GM19043 (cell line): ENCODE measurements at regions not wholly inside any gene's neighbourhood (a gene's known extent, or its start where the extent isn't known, plus 50 kb on each side); places are given as distances from the start of the nearest gene placed in this dataset.
A peak's percentile ranks its signal among the peaks of the same experiment; 100 is the strongest.
"Not testable (repeated sequence)": the region's sequence is repeated elsewhere in the genome, so short reads cannot be mapped to it uniquely, and the experiment has no call there.

Source experiments
- ATAC-seq: cut with Tn5 transposase; IDR thresholded peaks from one replicate; pipeline ENCODE4 v1.9.1; 2021; ENCODE audit warnings: low read depth; ENCODE audit not compliant: unreplicated experiment

DNA sequence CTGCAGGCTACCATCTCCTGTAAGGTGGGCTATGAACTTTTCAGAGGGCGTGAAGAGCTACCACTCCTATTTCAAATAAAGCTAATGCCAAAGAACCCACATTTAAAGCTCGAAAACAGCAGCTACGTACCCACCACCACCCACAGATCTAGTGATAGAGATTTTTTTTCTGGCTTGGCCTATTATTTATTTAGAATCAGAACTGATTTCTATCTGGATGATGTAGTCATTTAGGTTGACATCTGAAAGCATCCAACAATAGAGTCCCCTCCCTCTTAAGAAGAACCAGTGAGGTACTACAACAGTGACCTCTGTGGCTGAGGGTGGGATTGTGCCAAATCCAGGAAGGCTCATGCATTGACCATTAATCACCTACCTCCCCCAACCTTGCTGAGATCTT is 113.8 kb upstream of the ADO start:
- ATAC-seq: no peak

DNA sequence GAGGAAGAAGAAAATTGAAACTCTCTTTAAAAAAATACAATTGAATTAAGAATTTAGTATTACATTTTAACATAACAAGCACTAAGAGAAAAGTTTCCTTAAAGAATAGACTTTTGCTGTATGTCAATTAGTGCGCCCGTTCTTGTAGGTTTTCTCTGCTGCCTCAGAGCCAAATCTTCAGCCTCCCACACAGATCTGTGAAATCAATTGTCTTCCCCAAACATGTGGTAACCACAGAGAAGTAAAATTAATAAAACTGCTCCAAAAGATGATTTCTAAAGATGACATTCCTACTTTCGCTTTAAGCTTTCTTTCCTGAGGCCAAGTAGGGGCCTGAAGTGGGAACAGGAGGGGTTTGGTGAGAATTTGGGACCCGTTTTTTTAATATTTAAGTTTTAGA is 113.2 kb upstream of the ADO start:
- ATAC-seq: no peak

DNA sequence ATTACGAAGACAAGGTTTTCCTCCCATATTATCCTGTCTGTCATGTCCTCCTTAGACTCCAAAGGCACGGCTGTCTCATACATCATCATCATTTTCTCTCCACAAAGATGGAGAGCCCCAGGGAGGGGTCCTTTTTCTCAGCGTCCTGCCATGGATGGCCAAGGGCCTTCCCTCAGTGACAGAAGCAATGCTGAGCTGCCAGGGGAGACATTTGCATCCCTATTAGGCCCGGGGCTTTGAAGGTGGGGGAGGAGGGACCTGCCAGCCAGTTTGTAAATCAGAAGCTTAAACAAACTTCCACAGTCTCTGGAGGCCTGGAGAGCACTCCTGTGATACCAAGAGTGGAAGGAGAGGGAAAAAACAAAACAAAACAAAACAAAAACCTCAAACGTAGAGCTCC is 112.4 kb upstream of the ADO start:
- no peak for ATAC-seq

DNA sequence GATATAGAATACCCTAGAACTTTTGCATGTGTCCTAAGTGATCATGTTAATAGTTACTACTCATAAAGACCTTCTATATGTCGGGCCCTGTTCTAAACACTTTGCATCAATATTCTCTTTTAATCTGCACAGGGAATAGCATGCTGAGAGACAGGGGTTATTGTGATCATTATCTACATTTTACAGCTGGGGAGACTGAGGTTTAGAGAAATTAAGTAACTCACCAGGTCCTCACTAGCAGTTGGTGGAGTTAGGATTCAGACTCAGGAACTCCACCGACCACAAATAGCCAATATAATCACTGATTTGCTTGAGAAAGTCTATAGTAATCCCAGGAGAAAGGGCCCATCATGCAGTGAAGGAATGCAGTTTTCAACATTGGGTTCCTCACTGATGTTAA is 111.2 kb upstream of the ADO start:
- no peak for ATAC-seq

DNA sequence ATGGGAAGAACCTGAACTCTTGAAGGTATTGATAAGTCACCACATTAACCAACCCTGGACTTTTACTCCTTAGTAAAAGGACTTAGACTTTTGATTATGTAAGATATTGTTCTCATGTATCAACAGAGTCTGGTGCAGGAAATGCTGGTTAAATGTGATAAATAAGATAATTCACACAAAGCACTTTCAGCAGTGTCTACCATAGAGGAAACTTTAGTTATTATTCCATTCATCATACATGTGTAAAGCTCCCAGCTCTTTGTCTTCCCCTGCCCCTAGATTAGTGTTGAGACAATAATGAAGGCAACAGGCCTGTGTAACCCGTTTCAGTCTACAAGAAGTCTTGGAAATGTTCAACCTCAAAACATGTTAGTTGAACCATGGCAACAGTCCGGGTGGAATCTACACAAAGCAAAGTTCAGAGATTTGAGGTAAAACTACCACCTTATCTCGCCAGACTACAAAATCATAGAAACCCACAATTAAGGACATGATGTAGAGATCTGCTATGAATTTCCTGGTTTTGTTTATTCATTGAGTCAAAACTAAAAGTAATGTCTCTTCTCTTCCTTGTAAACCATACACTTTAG is 109.9 kb upstream of the ADO start:
- no peak for ATAC-seq

DNA sequence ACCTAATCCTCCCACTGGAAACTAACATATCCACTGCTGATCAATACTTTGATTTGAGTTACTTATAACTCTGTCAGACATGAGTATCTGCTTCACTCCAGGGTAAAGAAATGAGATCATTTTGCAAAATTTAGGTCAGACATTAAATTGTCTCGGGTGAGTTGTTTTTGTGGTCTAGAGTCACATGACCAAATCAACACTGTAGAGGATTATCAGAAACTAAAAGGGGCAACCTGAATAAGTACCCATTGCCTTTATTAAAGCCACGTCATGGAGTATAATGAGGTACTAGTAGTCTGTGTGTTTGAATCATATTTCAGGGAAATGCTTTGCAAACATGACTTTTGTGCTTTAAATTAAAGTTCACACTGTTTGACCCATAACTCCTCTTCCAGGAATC is 107.7 kb upstream of the ADO start:
- ATAC-seq: no peak

DNA sequence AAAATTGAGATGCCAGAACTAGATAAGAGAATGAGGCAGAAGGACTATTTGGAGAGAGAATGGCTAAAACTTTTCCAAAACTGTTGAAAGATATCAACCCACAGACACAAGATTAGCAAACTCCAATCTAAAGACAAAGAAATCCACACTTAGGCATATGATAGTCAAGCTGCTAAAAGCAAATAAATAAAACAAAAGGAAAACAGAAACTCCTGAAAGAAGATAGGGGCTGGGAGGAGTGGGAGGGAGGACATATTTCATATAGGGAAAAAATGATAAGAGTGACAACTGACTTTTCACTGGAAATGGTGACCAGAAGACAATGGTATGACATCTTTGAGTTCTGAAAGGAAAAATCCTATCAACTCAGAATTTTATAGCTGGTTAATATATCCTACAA is 105.4 kb upstream of the ADO start:
- no peak for ATAC-seq

DNA sequence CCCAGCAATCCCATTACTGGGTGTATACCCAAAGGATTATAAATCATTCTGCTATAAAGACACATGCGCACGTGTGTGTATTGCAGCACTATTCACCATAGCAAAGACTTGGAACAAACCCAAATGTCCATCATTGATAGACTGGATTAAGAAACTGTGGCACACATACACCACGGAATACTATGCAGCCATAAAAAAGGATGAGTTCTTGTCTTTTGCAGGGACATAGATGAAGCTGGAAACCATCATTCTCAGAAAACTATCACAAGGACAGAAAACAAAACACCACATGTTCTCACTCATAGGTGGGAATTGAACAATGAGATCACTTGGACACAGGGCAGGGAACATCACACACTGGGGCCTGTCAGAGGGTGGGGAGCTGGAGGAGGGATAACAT is 100.4 kb upstream of the ADO start:
- not testable (repeated sequence) for ATAC-seq

DNA sequence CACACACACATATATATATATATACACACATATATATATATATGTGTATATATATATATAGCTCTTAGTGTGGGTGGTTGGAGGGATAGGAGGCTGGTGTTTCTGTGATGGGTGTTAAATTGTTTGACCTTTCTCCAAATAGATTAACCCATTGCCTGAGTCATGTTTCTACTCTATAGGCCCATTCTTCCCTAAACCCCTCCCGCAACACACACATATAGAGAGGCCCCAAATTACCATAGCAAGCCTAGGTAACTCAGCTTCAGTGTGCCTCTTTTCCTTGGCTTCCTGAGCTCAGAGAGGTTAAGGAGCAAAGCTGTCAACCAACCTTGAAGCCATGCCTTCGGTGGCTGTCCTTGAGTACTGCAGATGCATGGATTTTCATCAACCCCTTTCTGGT is 98.7 kb upstream of the ADO start:
- no peak for ATAC-seq

DNA sequence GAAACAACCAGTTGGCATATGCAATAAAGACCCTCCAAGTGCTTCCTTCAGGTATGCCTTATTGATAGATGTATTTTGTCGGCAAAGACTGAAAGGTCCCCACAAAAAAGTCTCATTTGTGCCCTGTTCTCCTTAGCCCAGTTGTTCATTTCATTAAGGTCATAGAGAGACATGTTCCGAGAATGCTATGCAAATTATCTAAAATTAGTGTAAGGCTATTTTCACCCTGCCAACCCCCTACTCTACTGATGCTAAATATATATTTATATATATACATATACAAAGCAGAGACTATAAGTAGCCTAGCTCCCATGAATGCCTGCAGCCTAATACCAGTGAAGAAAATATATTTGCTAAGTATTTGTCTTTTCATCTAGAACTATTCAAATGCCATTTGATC is 96.7 kb upstream of the ADO start:
- peak; percentile 65 for ATAC-seq

DNA sequence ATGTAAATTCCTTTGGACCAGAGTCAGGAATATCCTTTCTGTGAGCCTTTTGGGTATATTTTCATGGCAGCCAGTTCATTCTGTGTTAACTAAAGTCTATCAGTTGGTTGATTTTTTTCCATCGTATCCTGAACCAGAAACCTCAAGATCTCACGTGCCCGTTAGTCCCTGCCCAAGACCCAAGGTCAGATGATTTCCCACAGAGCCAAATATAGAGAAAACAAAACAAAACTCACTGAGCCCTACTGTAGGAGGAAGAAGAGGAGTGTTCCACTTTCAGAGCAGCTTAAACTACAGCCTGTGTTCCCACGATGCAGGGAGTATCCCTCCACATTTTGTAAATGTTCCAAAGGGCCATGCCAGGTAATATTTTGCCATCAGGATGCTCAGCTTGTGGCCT is 96.0 kb upstream of the ADO start:
- ATAC-seq: no peak

DNA sequence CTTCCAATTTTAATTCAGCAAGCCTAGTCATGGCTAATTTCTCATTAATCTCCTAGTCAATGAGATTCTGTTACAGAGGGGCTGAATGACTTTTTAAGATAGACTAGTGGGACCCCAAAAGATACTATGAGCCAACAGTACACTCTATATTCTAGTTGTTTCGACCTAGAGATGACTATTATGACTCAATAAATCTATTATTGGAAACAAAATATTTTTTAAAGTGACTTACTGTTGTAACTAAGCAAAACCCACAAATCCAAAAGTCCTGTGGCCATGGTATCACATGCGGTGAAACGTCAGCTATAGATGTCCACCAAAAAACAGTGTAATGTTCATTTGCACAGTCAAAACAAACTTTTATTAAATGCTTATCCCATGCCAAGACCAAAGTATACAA is 95.3 kb upstream of the ADO start:
- ATAC-seq: no peak

DNA sequence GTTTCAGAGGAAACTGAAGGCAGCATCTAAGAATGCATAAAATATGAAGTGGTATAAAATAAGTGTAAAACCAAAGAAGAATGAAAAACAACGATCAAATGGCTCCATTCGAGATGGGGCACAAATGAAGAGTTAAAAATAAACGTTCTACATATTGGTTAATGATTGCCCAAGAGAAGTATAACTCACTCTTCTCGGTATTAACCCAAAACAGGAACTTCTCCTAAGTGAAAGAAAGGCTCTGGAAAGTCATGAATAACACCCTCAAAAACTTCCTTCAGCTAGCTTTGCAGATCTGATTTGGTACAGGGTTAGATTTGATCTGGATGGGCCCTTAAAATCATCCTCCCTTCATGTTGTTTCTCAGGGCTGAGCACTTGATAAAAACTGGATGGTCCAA is 94.3 kb upstream of the ADO start:
- peak; percentile 47 for ATAC-seq

DNA sequence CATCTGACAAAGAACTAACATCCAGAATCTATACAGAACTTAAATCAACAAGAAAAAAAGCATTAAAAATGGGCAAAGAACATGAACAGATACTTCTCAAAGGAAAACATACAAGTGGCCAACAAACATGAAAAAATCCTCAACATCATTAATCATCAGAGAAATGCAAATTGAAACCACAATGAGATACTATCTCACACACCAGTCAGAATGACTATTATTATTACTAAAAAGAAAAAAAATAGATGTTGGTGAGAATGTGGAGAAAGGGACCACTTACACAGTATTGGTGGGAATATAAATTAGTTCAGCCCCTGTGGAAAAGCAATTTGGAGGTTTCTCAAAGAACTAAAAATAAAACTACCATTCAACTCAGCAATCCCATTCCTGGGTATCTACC is 89.1 kb upstream of the ADO start:
- no peak for ATAC-seq

DNA sequence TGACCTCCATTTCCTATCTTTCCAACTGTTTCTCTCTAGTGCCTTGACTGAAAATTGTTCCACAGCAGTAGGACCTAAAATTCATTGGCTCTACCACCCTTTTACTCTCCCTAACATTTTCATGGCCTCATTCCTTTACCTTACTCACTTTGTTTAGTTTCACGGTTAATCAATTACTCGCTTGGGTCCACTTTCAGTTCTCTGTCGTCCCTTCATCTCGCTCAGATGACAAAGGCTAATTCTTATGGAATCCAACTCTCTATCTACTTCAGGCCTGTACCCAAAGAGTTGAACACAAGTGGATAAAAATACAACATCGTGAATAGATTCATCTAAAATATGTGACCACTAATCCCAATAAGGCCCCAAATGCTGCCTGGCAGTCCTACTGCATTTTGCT is 85.9 kb upstream of the ADO start:
- no peak for ATAC-seq

DNA sequence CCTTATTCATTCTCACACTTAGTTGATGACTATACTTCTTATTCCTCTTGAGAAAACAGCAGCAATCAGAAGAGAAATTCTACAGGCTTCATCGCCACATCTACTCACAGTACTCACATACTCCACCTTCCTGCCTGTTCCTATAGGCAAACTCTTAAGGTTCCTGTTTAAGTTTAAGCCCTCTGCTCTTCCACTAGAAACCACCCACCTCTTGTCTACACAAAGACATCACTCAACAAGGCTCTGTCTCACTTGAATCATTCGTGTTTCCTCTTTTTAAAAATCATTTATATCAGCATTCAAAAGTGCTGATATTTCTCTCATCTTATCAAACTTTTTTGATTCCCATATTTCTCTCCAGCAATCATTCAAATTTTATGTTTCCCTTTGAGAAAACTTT is 85.5 kb upstream of the ADO start:
- no peak for ATAC-seq

DNA sequence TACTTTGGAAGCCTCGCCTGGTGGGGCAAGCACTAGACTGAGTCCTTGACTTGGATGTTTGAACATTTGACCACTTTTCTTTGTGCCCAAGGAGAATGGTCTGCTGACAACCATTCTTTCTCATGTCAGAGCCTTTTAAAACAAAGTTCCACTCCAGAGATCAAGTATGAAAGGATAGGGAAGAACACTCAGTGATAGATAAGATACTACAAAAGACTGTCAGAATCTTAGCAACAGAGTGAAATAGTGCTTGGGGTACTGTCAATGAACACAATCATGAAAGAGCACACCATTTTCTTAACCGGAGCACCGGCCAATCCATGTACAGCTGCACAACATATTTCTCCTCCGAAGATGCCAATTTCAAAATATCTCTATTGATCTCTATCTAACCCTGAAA is 82.8 kb upstream of the ADO start:
- ATAC-seq: no peak

DNA sequence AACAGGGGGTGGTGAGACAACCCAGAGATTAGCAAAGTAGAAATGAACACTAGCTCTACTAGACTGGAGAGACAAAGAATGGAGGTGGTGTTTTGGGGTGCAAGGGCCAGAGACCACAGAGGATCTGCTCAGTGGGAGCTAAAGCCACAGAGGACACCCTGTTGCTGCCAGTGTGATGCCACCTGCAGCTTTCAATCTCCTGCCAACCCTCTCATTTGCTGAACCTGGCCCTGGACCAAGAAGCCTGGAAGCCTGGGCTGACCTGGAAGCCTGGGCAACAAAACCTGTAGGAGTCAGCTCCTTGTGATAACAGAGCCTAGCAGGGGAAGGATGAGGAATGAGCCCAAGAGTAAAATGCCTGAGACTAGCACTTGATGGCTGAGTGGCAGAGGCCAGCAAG is 81.1 kb upstream of the ADO start:
- no peak for ATAC-seq

DNA sequence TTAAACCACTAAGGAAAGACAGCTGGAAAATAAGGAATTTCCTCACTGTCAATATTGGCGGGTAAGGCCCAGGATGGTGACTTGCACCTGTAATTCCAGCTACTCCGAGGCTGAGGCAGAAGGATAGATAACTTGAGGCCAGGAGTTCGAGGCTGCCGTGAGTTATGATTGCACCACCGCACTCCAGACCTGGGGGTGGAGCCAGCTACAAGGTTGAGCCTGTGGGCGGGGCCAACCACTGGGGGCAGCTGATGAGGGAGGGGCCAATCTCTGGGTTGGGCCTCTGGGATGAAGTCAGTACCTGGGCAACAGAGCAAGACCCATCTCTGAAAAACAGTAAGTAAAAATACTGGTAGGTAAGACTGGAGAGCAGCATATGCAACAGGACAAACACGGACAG is 80.1 kb upstream of the ADO start:
- no peak for ATAC-seq

DNA sequence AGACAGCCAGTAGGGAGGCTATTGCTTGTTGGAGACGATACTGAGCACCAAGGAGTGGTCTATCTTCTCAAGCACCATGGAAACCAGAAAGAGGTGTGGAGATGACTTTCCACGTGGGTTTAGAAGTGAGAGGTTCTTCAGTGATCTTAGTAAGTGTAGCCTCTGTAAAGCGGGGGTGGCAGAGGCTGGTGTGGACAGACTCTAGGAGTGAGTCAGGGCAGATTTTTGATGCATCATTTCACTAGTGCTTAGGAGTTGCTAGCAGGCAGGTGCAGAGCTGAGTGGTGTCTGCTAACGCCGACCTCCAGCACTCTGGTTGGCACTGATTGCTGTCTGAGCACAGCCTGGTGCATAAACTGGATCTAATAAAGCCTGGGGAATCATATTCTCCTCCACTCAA is 78.4 kb upstream of the ADO start:
- no peak for ATAC-seq

DNA sequence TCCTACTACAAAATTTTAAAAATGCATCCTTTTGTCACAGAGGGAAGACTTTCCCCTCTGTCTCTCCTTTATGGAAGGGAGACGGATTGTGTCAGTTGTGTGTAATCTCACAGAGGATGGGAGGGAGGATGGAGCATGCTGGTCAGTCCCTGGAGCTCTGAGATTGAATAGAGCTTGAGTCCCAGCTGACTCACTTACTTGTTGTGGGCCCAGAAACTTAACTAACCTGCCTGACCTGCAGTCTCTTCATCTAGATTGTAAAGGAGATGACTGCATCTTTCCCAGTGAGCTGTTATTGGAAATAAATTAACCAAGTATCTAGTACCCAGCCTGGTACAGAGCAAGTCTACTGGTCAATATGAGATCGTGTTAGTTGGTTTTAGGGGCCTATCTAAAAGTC is 77.9 kb upstream of the ADO start:
- ATAC-seq: no peak

DNA sequence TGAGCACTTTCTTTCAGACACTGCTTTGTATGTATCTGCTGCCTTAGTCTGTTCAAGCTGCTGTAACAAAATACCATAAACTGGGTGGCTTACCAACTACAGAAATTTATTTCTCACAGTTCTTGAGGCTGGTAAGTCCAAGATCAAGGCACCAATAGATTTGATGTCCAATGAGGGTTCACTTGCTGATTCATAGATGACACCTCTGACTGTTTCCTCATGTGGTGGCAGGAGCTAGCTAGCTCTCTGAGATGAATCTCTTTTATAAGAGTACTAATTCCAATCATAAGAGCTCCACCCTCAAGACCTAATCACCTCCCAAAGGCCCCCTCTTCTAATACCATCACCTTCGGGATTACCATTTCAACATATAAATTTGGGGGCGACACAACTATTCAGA is 76.6 kb upstream of the ADO start:
- no peak for ATAC-seq

DNA sequence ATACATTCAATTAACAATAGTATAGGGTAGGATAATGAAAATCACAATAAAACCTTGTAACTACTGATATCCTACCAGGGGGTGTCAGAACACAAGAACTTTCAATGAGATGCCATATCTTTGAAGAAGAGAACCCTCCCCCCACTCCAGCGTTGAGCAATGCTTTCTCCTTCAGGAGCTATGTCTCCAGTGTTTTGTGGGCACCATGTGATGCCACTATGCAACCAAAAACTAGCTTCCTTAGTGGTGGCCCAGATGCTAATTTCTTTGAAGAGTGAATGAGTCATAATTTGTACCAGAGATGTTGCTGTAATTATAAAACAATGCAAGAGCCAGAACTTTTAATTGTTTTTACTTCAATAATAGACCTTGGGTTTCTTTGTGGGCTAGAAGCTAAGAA is 76.0 kb upstream of the ADO start:
- no peak for ATAC-seq
